GM12865 (cell line): ENCODE measurements at regions not wholly inside any gene's neighbourhood (a gene's known extent, or its start where the extent isn't known, plus 50 kb on each side); places are given as distances from the start of the nearest gene placed in this dataset.

Source experiments
- DNase-seq: peaks from one replicate; pipeline ENCODE4 v3.0.0; 2010; ENCODE audit warnings: low read depth
- H3K4me3 ChIP-seq: 2 replicates; pipeline ENCODE4 v1.5.1; 2011; ENCODE audit warnings: mild to moderate bottlenecking, low read depth, low read length, control low read depth
- TF ChIP-seq, protein P1 (sequence below): IDR thresholded peaks from 2 replicates; pipeline ENCODE4 v1.5.1; 2011; ENCODE audit warnings: low read length, control low read depth, low read depth, inconsistent platforms; ENCODE audit not compliant: insufficient read depth; ENCODE audit errors: missing control alignments

DNA sequence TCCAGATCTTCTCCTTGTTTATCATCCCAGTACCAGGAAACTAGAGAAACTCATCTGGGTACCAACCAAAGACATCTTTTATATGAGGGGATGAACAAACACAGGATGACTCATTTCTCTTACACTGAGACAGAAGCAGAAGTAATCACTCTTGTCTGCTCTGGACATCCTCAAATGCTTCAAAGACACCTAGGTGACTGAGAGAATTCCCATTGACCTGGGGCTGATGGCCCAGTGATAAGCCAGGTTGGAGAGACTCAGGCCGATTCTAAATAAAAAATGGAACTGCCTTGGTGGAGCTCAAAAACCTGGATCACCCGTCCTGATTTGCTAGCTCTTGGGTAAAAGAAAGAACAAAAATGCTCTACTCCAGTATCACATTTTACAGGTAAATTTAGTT lies 182.2 kb downstream of the ZNF486 start:
- TF ChIP-seq, protein P1, sequence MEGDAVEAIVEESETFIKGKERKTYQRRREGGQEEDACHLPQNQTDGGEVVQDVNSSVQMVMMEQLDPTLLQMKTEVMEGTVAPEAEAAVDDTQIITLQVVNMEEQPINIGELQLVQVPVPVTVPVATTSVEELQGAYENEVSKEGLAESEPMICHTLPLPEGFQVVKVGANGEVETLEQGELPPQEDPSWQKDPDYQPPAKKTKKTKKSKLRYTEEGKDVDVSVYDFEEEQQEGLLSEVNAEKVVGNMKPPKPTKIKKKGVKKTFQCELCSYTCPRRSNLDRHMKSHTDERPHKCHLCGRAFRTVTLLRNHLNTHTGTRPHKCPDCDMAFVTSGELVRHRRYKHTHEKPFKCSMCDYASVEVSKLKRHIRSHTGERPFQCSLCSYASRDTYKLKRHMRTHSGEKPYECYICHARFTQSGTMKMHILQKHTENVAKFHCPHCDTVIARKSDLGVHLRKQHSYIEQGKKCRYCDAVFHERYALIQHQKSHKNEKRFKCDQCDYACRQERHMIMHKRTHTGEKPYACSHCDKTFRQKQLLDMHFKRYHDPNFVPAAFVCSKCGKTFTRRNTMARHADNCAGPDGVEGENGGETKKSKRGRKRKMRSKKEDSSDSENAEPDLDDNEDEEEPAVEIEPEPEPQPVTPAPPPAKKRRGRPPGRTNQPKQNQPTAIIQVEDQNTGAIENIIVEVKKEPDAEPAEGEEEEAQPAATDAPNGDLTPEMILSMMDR = no peak
- no peak for DNase-seq
- H3K4me3 ChIP-seq = no peak overlapping the region

DNA sequence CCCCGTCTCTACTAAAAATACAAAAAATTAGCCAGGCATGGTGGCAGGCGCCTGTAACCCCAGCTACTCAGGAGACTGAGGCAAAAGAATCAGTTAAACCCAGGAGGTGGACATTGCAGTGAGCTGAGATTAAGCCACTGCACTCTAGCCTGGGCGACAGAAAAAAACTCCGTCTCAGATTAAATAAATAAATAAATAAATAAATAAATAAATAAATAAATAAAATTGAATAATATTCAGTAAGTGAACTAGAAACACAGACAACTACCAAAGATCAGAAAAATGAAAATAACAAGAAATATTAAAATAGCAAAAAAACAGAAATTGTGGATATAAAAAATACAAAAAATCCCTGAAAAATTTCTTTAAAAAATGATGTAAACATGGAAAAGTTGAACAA lies 172.4 kb downstream of the ZNF486 start:
- TF ChIP-seq, protein P1 = no peak
- H3K4me3 ChIP-seq = no peak overlapping the region
- no peak for DNase-seq

DNA sequence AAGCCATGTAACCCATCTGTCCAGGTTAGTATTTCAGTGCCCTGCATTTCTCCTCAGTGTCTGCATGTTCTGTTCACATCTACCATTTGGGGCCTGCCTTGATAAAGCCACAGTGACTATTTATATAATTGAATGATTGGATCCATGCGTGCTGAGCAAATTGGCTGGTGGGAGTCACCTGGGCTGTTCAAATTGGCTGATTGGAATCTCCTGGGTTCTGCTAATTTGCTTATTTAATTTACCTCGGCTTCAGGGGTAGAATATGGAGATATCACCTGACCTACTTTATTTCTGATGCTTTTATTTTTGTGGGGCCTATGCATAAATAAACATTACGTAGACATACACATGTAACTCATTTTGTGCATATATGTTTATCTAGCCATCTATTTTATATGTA lies 167.7 kb downstream of the ZNF486 start:
- DNase-seq = no peak
- no peak overlapping the region for H3K4me3 ChIP-seq
- TF ChIP-seq, protein P1 = no peak

- no peak for DNase-seq
- TF ChIP-seq, protein P1 = no peak
- H3K4me3 ChIP-seq = no peak overlapping the region
Measured at GRCh38 chr19:20333508-20333907, 166.5 kb downstream of the ZNF486 start.

DNA sequence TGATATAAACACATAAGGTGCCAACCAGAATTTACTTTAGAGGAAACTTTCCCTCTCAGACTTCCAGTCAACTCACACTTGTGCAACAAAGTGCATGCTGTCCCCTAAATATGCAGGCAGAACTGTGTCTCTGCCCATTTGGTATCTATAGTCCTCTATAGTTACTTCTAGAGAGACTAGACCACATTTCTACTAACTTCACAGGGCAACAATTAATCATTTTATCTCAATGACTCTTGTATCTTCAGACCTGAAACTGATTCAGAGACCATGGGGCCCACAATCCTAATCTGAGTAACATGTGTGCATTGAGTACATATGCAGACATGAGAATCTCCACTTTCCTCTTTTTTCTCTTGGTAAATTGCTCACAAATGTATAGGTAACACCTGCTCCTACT lies 158.1 kb downstream of the ZNF486 start:
- TF ChIP-seq, protein P1 = no peak
- no peak overlapping the region for H3K4me3 ChIP-seq
- DNase-seq = no peak

- TF ChIP-seq, protein P1 = no peak
- H3K4me3 ChIP-seq = no peak overlapping the region
- no peak for DNase-seq
Measured at GRCh38 chr19:20321139-20321763, 154.2 kb downstream of the ZNF486 start.

DNA sequence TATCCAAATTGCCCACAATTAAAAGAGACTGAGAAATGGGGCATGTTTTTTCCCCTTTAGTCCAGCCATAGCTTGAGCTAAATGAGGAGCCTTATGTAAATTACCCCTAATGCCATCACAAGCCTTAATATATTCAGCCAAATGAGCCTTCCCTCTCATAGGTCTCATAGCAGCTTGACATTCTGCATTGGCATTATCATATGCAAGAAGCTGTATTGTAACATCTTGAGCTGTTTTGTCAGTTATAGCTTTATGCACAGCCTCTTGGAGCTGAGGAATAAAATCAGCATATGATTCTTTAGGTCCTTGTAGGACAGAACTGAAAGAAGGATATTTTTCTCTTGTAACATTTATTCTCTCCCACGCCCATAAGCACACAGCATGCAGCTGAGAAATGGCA lies 153.2 kb downstream of the ZNF486 start:
- no peak overlapping the region for H3K4me3 ChIP-seq
- no peak for DNase-seq
- TF ChIP-seq, protein P1 = no peak
